OCI-LY7 (cell line): ENCODE measurements at regions not wholly inside any gene's neighbourhood (a gene's known extent, or its start where the extent isn't known, plus 50 kb on each side); places are given as distances from the start of the nearest gene placed in this dataset.

Source experiments
- CTCF ChIP-seq: fragments of 200-600 bp; sonication (generic); conservative IDR thresholded peaks from 2 replicates; pipeline ENCODE4 v1.5.1; 2014; ENCODE audit warnings: mild to moderate bottlenecking, antibody characterized with exemption, low read length, moderate library complexity, mixed read lengths
- EZH2phosphoT487 ChIP-seq: fragments of 200-600 bp; sonication (generic); IDR thresholded peaks from 2 replicates; pipeline ENCODE4 v1.6.1; 2018; ENCODE audit warnings: low read depth, borderline replicate concordance, mild to moderate bottlenecking, mixed run types, antibody characterized with exemption, low read length, moderate library complexity, mixed read lengths

- TF ChIP-seq CTCF (no peak), EZH2phosphoT487 (no peak)
Observed at GRCh38 chr2:220101980-220102379, 474.6 kb downstream of the SLC4A3 start.
